Trophoblast cell (in vitro differentiated cells and primary cell): ENCODE measurements at regions not wholly inside any gene's neighbourhood (a gene's known extent, or its start where the extent isn't known, plus 50 kb on each side); places are given as distances from the start of the nearest gene placed in this dataset.

Experiments
- DNase-seq, 2 donors: peaks; one replicate each; pipeline ENCODE4 v3.0.0-alpha.2; 2016
- H2AFZ ChIP-seq: 2 replicates; pipeline ENCODE4 v1.6.1; 2013; ENCODE audit warnings: low read length, moderate library complexity, mild to moderate bottlenecking; ENCODE audit not compliant: insufficient read depth, poor library complexity
- H2AK5ac ChIP-seq: 2 replicates; pipeline ENCODE4 v1.6.1; 2013; ENCODE audit warnings: mild to moderate bottlenecking, low read length
- H2BK120ac ChIP-seq: 2 replicates; pipeline ENCODE4 v1.6.1; 2013; ENCODE audit warnings: low read length, mild to moderate bottlenecking, moderate library complexity; ENCODE audit not compliant: insufficient read depth, poor library complexity
- H2BK12ac ChIP-seq: 2 replicates; pipeline ENCODE4 v1.6.1; 2013; ENCODE audit warnings: mild to moderate bottlenecking, low read length, moderate library complexity
- H2BK5ac ChIP-seq: 2 replicates; pipeline ENCODE4 v1.6.1; 2013; ENCODE audit warnings: low read length, low read depth, moderate library complexity, mild to moderate bottlenecking; ENCODE audit not compliant: poor library complexity
- H3K14ac ChIP-seq: 2 replicates; pipeline ENCODE4 v1.6.1; 2013; ENCODE audit warnings: mild to moderate bottlenecking, low read length
- H3K18ac ChIP-seq: 2 replicates; pipeline ENCODE4 v1.6.1; 2013; ENCODE audit warnings: mild to moderate bottlenecking, low read length
- H3K23ac ChIP-seq: 2 replicates; pipeline ENCODE4 v1.6.1; 2013; ENCODE audit warnings: low read length
- H3K27ac ChIP-seq: 2 replicates; pipeline ENCODE4 v1.5.1; 2013; ENCODE audit warnings: low read depth, mild to moderate bottlenecking, inconsistent platforms, low read length, moderate library complexity
- H3K27me3 ChIP-seq: 2 replicates; pipeline ENCODE4 v1.6.1; 2013; ENCODE audit warnings: inconsistent platforms, mild to moderate bottlenecking, low read length, moderate library complexity; ENCODE audit not compliant: insufficient read depth
- H3K36me3 ChIP-seq, 2 experiments: 1 replicate in 1 of 2; 2 replicates in 1 of 2; pipeline ENCODE4 v1.6.1; 2013; ENCODE audit warnings: low read length in 2 of 2, mild to moderate bottlenecking in 2 of 2, moderate library complexity in 1 of 2; ENCODE audit not compliant: insufficient read depth in 2 of 2, control insufficient read depth in 1 of 2
- H3K4ac ChIP-seq: 2 replicates; pipeline ENCODE4 v1.6.1; 2013; ENCODE audit warnings: low read depth, mild to moderate bottlenecking, low read length, moderate library complexity
- H3K4me1 ChIP-seq, 2 experiments: 1 replicate in 1 of 2; 2 replicates in 1 of 2; pipeline ENCODE4 v1.6.1; 2013; ENCODE audit warnings: low read length in 2 of 2, mild to moderate bottlenecking in 2 of 2, moderate library complexity in 1 of 2; ENCODE audit not compliant: insufficient read depth in 2 of 2, control insufficient read depth in 1 of 2
- H3K4me2 ChIP-seq: 2 replicates; pipeline ENCODE4 v1.6.1; 2013; ENCODE audit warnings: inconsistent platforms, mild to moderate bottlenecking, low read length, moderate library complexity
- H3K4me3 ChIP-seq: 2 replicates; pipeline ENCODE4 v1.5.1; 2013; ENCODE audit warnings: mild to moderate bottlenecking, low read depth, low read length, inconsistent platforms
- H3K79me1 ChIP-seq: one replicate; pipeline ENCODE4 v1.6.1; 2013; ENCODE audit warnings: low read length
- H3K79me2 ChIP-seq: 2 replicates; pipeline ENCODE4 v1.6.1; 2013; ENCODE audit warnings: low read length, mild to moderate bottlenecking; ENCODE audit not compliant: control insufficient read depth, insufficient read depth, poor library complexity
- H3K9ac ChIP-seq: 2 replicates; pipeline ENCODE4 v1.6.1; 2013; ENCODE audit warnings: mild to moderate bottlenecking, low read length
- H3K9me3 ChIP-seq: 2 replicates; pipeline ENCODE4 v1.6.1; 2013; ENCODE audit warnings: low read depth, mild to moderate bottlenecking, control low read depth, inconsistent platforms, low read length; ENCODE audit not compliant: insufficient read depth
- H4K12ac ChIP-seq: 2 replicates; pipeline ENCODE4 v1.6.1; 2013; ENCODE audit warnings: low read depth, mild to moderate bottlenecking, low read length, moderate library complexity
- H4K8ac ChIP-seq: 2 replicates; pipeline ENCODE4 v1.6.1; 2013; ENCODE audit warnings: low read depth, mild to moderate bottlenecking, low read length, moderate library complexity
- H4K91ac ChIP-seq: one replicate; pipeline ENCODE4 v1.6.1; 2013; ENCODE audit warnings: low read depth, mild to moderate bottlenecking, low read length, moderate library complexity
- WGBS: extraction: QIAGEN DNeasy Blood & Tissue Kit; methylation state at CpG from one replicate; pipeline ENCODE4 v1.1.7; 2013; ENCODE audit warnings: missing lambda C conversion rate; ENCODE audit not compliant: insufficient read length, insufficient coverage; ENCODE audit errors: extremely low coverage; 5-methylcytosine and 5-hydroxymethylcytosine counted together

- H3K4me3 ChIP-seq = no peak overlapping the region
- no peak overlapping the region for H4K91ac ChIP-seq
- no peak for DNase-seq
- H2BK12ac ChIP-seq = no peak overlapping the region
- H3K9me3 ChIP-seq = no peaks in the 10 kb centered on the region
- H4K12ac ChIP-seq = no peak overlapping the region
- no CpG with 5 or more reads among the region's 2 CpGs for WGBS
- H3K9ac ChIP-seq = no peak overlapping the region
- no peak overlapping the region for H3K4ac ChIP-seq
- no peak overlapping the region for H3K4me2 ChIP-seq
- no peak overlapping the region for H2AK5ac ChIP-seq
- no peak overlapping the region for H2BK5ac ChIP-seq
- H3K4me1 ChIP-seq = no peaks in the 10 kb centered on the region
- H3K36me3 ChIP-seq = no peaks in the 10 kb centered on the region
- H3K27me3 ChIP-seq = no peaks in the 10 kb centered on the region
- no peak overlapping the region for H3K27ac ChIP-seq
- H3K18ac ChIP-seq = no peak overlapping the region
- no peaks in the 10 kb centered on the region for H3K79me2 ChIP-seq
- H2AFZ ChIP-seq = no peak overlapping the region
- no peak overlapping the region for H4K8ac ChIP-seq
- H3K14ac ChIP-seq = no peak overlapping the region
- H3K23ac ChIP-seq = no peak overlapping the region
- no peaks in the 10 kb centered on the region for H3K79me1 ChIP-seq
- no peak overlapping the region for H2BK120ac ChIP-seq
These were observed 377.6 kb downstream of the POM121L12 start for GRCh38 chr7:53413021-53413420.

- Histone ChIP-seq H3K27me3 (no peaks in the 10 kb centered on the region), H3K79me1 (no peaks in the 10 kb centered on the region), H3K14ac (no peak overlapping the region), H3K79me2 (no peaks in the 10 kb centered on the region), H4K91ac (no peak overlapping the region), H3K9ac (no peak overlapping the region), H4K12ac (no peak overlapping the region), H2BK120ac (no peak overlapping the region), H3K4ac (no peak overlapping the region), H3K36me3 (no peaks in the 10 kb centered on the region), H3K4me1 (no peaks in the 10 kb centered on the region), H3K4me2 (no peak overlapping the region), H4K8ac (no peak overlapping the region), H2BK12ac (no peak overlapping the region), H2AFZ (no peak overlapping the region), H3K4me3 (no peak overlapping the region), H2BK5ac (no peak overlapping the region), H3K27ac (no peak overlapping the region), H3K23ac (no peak overlapping the region), H3K18ac (no peak overlapping the region), H3K9me3 (no peaks in the 10 kb centered on the region), H2AK5ac (no peak overlapping the region)
- no CpG with 5 or more reads among the region's 2 CpGs for WGBS
- DNase-seq = no peak
These were observed 380.4 kb downstream of the POM121L12 start for GRCh38 chr7:53415816-53416215.

GRCh38 chr7:53418834-53419482, 383.5 kb downstream of the POM121L12 start:
- Histone ChIP-seq H4K8ac (no peak overlapping the region), H3K18ac (no peak overlapping the region), H3K36me3 (no peaks in the 10 kb centered on the region), H2BK5ac (no peak overlapping the region), H3K4me1 (no peaks in the 10 kb centered on the region), H3K27me3 (no peaks in the 10 kb centered on the region), H3K4me3 (no peak overlapping the region), H2AK5ac (no peak overlapping the region), H3K4ac (no peak overlapping the region), H2AFZ (no peak overlapping the region), H3K9ac (no peak overlapping the region), H4K91ac (no peak overlapping the region), H3K79me1 (no peaks in the 10 kb centered on the region), H3K9me3 (peaks cover 1% of the 10 kb centered on the region), H3K79me2 (no peaks in the 10 kb centered on the region), H3K14ac (no peak overlapping the region), H3K23ac (no peak overlapping the region), H4K12ac (no peak overlapping the region), H2BK120ac (no peak overlapping the region), H2BK12ac (no peak overlapping the region), H3K27ac (no peak overlapping the region), H3K4me2 (no peak overlapping the region)
- no peak for DNase-seq
- WGBS = no CpG with 5 or more reads among the region's 1 CpG

GRCh38 chr7:53420550-53420949, 385.1 kb downstream of the POM121L12 start:
- Histone ChIP-seq H3K18ac (no peak overlapping the region), H3K4me3 (no peak overlapping the region), H3K79me1 (no peaks in the 10 kb centered on the region), H3K79me2 (no peaks in the 10 kb centered on the region), H3K9ac (no peak overlapping the region), H2AK5ac (no peak overlapping the region), H3K4me1 (no peaks in the 10 kb centered on the region), H3K4me2 (no peak overlapping the region), H3K27ac (no peak overlapping the region), H4K12ac (no peak overlapping the region), H2BK120ac (no peak overlapping the region), H3K36me3 (no peaks in the 10 kb centered on the region), H2AFZ (no peak overlapping the region), H4K91ac (no peak overlapping the region), H2BK12ac (no peak overlapping the region), H4K8ac (no peak overlapping the region), H2BK5ac (no peak overlapping the region), H3K4ac (no peak overlapping the region), H3K9me3 (peaks cover 1% of the 10 kb centered on the region), H3K14ac (no peak overlapping the region), H3K23ac (no peak overlapping the region), H3K27me3 (no peaks in the 10 kb centered on the region)
- no CpG with 5 or more reads among the region's 1 CpG for WGBS
- DNase-seq = no peak
